Ovary (tissue), 3 donors: ENCODE measurements at regions not wholly inside any gene's neighbourhood (a gene's known extent, or its start where the extent isn't known, plus 50 kb on each side); places are given as distances from the start of the nearest gene placed in this dataset.
"Not testable (repeated sequence)": the region's sequence is repeated elsewhere in the genome, so short reads cannot be mapped to it uniquely, and the experiment has no call there.

Experiments used
- EP300 ChIP-seq: sonication (generic); formaldehyde crosslinking; IDR thresholded peaks from one replicate; pipeline ENCODE4 v1.6.1; 2017; ENCODE audit warnings: antibody characterized with exemption
- POLR2A ChIP-seq: fragments of 450-650 bp; IDR thresholded peaks from one replicate; pipeline ENCODE4 v1.6.1; 2017; ENCODE audit warnings: antibody characterized with exemption, mild to moderate bottlenecking, moderate library complexity
- TF ChIP-seq, protein P1 (sequence below), 3 donors: fragments of 450-650 bp in 2 of 3; fragments of 200-600 bp in 1 of 3; IDR thresholded peaks; one replicate each; pipeline versions ENCODE4 v1.5.1 to v1.8.0; 2016 to 2022; ENCODE audit warnings: antibody characterized with exemption in 3 of 3, mild to moderate bottlenecking in 1 of 3
- donor health status: DM: no; HTN: no; CAD: no.

DNA sequence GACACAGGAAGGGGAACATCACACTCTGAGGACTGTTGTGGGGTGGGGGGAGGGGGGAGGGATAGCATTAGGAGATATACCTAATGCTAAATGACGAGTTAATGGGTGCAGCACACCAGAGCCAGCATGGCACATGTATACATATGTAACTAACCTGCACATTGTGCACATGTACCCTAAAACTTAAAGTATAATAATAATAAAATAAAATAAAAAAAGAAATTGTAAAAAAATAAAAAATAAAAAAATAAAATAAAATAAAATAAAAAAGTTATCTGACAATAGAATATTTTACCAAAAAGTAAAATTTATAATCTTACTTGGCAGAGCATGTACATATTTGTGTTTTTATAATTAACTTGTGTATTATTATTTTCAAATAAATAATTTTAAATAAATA, 848.0 kb upstream of the ADGRB3 start:
- TF ChIP-seq POLR2A, EP300: not testable (repeated sequence)
- TF ChIP-seq, protein P1, sequence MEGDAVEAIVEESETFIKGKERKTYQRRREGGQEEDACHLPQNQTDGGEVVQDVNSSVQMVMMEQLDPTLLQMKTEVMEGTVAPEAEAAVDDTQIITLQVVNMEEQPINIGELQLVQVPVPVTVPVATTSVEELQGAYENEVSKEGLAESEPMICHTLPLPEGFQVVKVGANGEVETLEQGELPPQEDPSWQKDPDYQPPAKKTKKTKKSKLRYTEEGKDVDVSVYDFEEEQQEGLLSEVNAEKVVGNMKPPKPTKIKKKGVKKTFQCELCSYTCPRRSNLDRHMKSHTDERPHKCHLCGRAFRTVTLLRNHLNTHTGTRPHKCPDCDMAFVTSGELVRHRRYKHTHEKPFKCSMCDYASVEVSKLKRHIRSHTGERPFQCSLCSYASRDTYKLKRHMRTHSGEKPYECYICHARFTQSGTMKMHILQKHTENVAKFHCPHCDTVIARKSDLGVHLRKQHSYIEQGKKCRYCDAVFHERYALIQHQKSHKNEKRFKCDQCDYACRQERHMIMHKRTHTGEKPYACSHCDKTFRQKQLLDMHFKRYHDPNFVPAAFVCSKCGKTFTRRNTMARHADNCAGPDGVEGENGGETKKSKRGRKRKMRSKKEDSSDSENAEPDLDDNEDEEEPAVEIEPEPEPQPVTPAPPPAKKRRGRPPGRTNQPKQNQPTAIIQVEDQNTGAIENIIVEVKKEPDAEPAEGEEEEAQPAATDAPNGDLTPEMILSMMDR (IDR thresholded peaks at IDR 0.05) = not testable (repeated sequence)
